ENCODE measurements at regions not wholly inside any gene's neighbourhood (a gene's known extent, or its start where the extent isn't known, plus 50 kb on each side); places are given as distances from the start of the nearest gene placed in this dataset.

- in situ Hi-C loops (cut with HindIII; ENCODE audit: low pct_unique_long_range_greater_than_20kb, low sequenced_read_pairs) = no loop called here
- DNase-seq (ENCODE audit: low read depth, low spot score) = no peak
Measured at GRCh38 chr5:3845230-3845629, 249.6 kb downstream of the IRX1 start.

DNA sequence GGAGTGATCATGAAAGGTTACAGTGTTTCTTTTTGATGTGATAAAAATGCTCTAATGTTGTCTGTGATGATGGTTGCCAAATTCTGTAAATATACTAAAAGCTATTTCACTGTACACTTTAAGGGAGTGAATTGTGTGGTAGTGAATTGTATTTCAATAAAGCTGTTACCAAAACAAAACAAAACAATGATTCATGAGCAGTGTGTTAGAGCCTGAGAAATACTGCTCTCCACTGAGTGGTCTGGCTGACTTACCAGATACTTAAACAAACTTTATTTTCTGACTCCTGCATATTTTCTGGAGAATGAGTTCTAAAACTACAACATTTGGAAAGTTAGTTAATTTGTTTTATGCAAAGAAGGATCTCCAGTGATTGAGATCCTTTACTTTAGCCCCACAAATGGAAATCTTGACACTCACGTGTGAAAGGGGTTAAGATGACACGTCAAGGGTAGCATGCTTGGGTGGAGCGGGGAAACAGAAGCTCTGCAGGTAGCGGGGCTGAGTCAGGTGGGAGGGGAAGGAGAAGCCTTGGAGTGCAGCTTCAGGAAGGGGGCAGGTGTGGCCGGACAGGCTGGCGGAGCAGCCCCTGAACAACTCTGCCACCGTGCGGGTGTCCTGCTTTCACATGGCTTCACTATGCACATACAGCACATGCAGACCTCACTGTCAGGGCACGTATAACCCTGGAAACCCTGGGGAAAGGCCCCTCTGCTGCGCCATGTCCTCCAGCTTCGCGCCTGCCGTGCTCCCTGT, 256.7 kb downstream of the IRX1 start:
- peak; percentile 19 for DNase-seq (ENCODE audit: low read depth, low spot score)
- in situ Hi-C loops (cut with HindIII; ENCODE audit: low pct_unique_long_range_greater_than_20kb, low sequenced_read_pairs) = no loop called here

DNA sequence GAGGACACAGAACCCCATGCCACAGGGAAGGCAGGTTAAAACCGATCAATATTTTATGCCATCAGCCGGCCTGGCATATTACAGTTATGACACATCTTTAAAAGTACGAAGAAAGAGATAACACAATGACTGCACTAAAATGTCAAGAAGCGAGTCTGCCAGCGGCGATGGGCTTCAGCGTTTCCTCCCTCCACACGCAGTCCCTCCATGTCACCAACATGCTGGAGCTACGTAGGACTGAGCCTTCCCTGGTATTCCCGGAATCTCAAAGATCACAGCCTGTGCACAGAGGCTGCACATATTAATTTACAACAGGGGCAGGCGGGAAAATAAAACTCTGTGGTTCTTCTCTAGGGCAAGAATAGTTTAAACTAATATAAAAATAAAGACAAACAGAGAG, 257.7 kb downstream of the IRX1 start:
- in situ Hi-C loops (cut with HindIII; ENCODE audit: low pct_unique_long_range_greater_than_20kb, low sequenced_read_pairs) = no loop called here
- no peak for DNase-seq (ENCODE audit: low read depth, low spot score)

DNA sequence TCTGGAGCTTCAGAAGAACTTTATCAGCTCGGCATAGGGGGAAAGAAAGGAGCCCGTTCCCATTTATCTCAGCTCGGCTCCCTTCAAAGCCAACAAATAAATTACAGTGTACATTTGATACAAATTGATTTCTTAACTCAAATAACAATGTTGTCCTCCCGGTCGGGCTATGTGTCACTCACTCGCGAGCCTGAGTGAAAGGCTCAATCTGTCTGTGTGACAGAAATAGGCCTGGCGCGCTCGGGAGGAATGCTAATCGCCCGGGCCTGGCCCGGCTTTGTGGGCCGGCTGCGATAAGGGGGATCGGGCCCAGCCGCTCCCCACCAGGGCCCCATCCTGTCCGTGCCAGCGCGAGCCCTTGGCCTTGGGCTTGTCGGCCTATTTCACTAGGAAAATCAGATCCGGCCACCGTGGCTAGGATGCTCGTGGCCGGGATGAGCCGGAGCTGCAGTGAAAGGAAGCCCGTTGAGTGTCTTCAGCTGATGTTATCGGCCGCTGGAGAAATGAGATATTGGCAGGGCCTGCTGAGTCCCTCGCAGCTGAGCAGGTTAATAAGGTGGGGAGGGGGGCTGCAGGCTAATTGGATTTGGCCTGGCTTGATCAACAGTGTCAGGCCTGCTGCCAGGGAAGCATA, 258.7 kb downstream of the IRX1 start:
- no peak for DNase-seq (ENCODE audit: low read depth, low spot score)
- in situ Hi-C loops (cut with HindIII; ENCODE audit: low pct_unique_long_range_greater_than_20kb, low sequenced_read_pairs) = no loop called here

- in situ Hi-C loops (cut with HindIII; ENCODE audit: low pct_unique_long_range_greater_than_20kb, low sequenced_read_pairs) = no loop called here
- DNase-seq (ENCODE audit: low read depth, low spot score) = no peak
Measured at GRCh38 chr5:3856036-3856435, 260.4 kb downstream of the IRX1 start.

GRCh38 chr5:3858524-3858923, 262.9 kb downstream of the IRX1 start:
- no peak for DNase-seq (ENCODE audit: low read depth, low spot score)
- in situ Hi-C loops (cut with HindIII; ENCODE audit: low pct_unique_long_range_greater_than_20kb, low sequenced_read_pairs) = no loop called here

GRCh38 chr5:3862906-3863305, 267.3 kb downstream of the IRX1 start:
- no peak for DNase-seq (ENCODE audit: low read depth, low spot score)

GRCh38 chr5:3875144-3875543, 279.5 kb downstream of the IRX1 start:
- DNase-seq (ENCODE audit: low read depth, low spot score) = no peak
- in situ Hi-C loops (cut with HindIII; ENCODE audit: low pct_unique_long_range_greater_than_20kb, low sequenced_read_pairs) = no loop called here

More at GRCh38 chr5:3862906-3863305, 267.3 kb downstream of the IRX1 start:
- in situ Hi-C loops (cut with HindIII; ENCODE audit: low pct_unique_long_range_greater_than_20kb, low sequenced_read_pairs) = no loop called here

- DNase-seq (ENCODE audit: low read depth, low spot score) = no peak
- in situ Hi-C loops (cut with HindIII; ENCODE audit: low pct_unique_long_range_greater_than_20kb, low sequenced_read_pairs) = no loop called here
Measured at GRCh38 chr5:3878267-3878666, 282.6 kb downstream of the IRX1 start.

GRCh38 chr5:3883040-3883439, 287.4 kb downstream of the IRX1 start:
- in situ Hi-C loops (cut with HindIII; ENCODE audit: low pct_unique_long_range_greater_than_20kb, low sequenced_read_pairs) = no loop called here

GRCh38 chr5:3886524-3887451, 291.2 kb downstream of the IRX1 start:
- no peak for DNase-seq (ENCODE audit: low read depth, low spot score)
- in situ Hi-C loops (cut with HindIII; ENCODE audit: low pct_unique_long_range_greater_than_20kb, low sequenced_read_pairs) = no loop called here

More at GRCh38 chr5:3883040-3883439, 287.4 kb downstream of the IRX1 start:
- DNase-seq (ENCODE audit: low read depth, low spot score) = no peak

- in situ Hi-C loops (cut with HindIII; ENCODE audit: low pct_unique_long_range_greater_than_20kb, low sequenced_read_pairs) = no loop called here
- DNase-seq (ENCODE audit: low read depth, low spot score) = no peak
Measured at GRCh38 chr5:3888310-3888709, 292.7 kb downstream of the IRX1 start.

DNA sequence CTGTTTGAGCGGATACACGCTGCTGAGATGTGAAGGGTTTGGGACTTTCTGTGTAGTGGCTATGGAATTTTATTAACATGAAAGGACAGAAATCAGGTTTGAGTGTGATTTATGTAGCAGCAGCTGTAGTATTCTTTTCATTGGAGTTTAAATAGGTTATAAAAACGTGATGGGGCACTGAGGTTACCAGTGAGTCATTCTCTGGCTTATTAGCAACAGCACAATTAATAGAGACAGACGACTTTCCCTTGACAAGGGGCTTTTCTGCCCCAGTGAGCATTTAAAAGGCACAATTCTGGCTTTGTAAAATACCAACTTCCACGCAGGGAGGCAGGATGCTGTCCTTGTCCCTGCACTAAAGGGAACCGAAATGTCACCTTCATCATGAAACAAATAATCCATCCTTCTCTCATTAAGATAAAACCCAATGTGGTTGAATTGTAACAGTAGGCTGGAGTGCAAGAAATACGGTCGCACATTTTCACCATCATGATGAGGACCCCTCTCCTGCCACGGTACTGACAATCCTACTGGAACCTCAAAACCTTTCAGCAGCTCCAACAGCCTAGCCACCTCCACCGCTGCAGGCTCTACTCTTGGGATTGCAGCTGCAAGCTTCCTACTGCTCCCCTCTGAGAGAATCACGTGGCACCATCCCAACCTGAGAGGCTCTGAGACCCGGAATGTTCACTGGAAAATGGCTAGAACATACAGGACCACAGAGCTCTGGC, 293.9 kb downstream of the IRX1 start:
- in situ Hi-C loops (cut with HindIII; ENCODE audit: low pct_unique_long_range_greater_than_20kb, low sequenced_read_pairs) = no loop called here
- no peak for DNase-seq (ENCODE audit: low read depth, low spot score)

GRCh38 chr5:3891113-3891512, 295.5 kb downstream of the IRX1 start:
- in situ Hi-C loops (cut with HindIII; ENCODE audit: low pct_unique_long_range_greater_than_20kb, low sequenced_read_pairs) = no loop called here
- DNase-seq (ENCODE audit: low read depth, low spot score) = no peak

DNA sequence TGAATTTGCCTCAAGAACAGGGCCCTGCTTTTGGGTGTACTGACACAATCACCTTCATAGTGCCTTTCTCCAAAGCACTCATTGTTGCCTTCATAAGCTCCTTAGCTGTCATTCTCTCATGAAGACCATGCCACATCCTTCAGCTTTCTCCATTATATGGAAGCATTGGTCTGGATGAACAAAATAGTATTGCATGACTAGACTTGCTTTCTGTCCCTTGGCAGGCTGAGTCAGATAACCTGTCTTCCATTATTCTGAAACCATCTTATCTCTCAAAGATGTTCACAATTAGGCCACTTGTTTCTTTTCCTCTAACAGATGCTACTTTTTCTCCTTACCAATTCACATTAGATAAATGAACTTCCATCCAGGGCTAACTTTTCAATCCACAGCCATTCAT, 297.9 kb downstream of the IRX1 start:
- in situ Hi-C loops (cut with HindIII; ENCODE audit: low pct_unique_long_range_greater_than_20kb, low sequenced_read_pairs) = no loop called here
- DNase-seq (ENCODE audit: low read depth, low spot score) = no peak

DNA sequence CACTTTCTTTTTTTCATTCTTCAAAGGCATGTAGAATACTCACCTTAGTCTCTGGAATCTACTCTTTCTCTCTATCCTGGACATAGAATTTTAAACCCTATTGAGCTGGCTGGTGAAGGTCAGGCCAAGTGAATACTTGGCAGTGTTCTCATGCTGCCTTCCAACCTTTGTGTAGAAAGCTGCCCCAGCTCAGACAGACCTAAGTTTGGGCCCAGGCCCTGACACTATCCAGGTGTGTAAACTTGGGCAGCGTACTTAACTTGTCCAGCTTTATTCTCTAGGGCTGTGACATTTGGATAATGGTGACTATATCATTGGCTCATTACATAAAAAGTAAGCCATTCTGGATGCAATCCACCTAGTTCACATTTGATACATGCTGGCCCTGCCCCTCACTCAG, 298.3 kb downstream of the IRX1 start:
- DNase-seq (ENCODE audit: low read depth, low spot score) = no peak
- in situ Hi-C loops (cut with HindIII; ENCODE audit: low pct_unique_long_range_greater_than_20kb, low sequenced_read_pairs) = no loop called here

DNA sequence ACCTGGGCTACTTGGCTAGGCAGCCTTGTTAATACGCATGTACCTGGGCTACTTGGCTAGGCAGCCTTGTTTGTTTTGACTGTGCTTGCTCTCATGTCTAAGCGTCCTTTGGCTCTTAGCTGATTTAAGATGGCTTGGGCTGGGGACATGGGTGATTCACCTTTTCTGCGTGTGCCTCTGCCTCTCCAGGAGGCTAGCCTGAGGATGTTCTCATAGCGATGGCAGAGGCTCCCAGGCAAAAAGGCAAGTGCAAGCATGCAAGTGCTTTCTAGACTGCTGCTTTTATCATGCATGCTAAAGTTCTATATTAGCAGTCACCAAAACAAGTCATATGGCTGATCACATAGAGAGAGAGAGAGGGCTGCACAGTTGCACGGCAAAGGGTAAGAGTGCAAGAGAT, 300.5 kb downstream of the IRX1 start:
- no peak for DNase-seq (ENCODE audit: low read depth, low spot score)
- in situ Hi-C loops (cut with HindIII; ENCODE audit: low pct_unique_long_range_greater_than_20kb, low sequenced_read_pairs) = no loop called here

GRCh38 chr5:3899093-3899492, 303.5 kb downstream of the IRX1 start:
- no peak for DNase-seq (ENCODE audit: low read depth, low spot score)
- in situ Hi-C loops (cut with HindIII; ENCODE audit: low pct_unique_long_range_greater_than_20kb, low sequenced_read_pairs) = no loop called here

All from SK-MEL-5 (cell line).